ENCODE measurements at regions not wholly inside any gene's neighbourhood (a gene's known extent, or its start where the extent isn't known, plus 50 kb on each side); places are given as distances from the start of the nearest gene placed in this dataset.

DNA sequence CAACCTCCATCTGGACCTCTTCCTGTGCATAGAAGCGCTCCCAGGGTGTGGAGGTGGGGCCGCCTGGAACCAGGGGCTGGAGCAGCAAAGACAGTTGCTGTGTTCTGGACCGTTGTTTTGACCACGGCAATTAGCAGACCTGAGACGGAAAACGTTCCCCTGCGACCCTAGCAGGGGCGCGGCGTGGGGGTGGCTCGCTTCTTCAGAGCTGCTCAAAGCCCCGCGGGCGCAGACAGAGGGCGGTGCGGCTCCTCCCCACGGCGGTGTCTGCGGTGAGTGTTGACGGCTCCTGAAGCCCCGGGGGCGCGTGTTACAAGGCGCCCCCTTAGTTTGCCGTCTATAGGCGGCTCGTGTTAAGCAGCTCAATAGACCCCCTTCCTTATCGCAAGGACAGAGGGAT is 79.2 kb downstream of the TRIML1 start:
- TF ChIP-seq, protein P1, sequence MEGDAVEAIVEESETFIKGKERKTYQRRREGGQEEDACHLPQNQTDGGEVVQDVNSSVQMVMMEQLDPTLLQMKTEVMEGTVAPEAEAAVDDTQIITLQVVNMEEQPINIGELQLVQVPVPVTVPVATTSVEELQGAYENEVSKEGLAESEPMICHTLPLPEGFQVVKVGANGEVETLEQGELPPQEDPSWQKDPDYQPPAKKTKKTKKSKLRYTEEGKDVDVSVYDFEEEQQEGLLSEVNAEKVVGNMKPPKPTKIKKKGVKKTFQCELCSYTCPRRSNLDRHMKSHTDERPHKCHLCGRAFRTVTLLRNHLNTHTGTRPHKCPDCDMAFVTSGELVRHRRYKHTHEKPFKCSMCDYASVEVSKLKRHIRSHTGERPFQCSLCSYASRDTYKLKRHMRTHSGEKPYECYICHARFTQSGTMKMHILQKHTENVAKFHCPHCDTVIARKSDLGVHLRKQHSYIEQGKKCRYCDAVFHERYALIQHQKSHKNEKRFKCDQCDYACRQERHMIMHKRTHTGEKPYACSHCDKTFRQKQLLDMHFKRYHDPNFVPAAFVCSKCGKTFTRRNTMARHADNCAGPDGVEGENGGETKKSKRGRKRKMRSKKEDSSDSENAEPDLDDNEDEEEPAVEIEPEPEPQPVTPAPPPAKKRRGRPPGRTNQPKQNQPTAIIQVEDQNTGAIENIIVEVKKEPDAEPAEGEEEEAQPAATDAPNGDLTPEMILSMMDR (IDR thresholded peaks at IDR 0.05), result no peak
- TF ChIP-seq POLR2A (IDR thresholded peaks at IDR 0.05), result no peak
- no peak for TF ChIP-seq POLR2AphosphoS5 (IDR thresholded peaks at IDR 0.05; ENCODE audit: insufficient read depth in 1 of 2, low read depth in 1 of 2)
